ENCODE measurements at regions not wholly inside any gene's neighbourhood (a gene's known extent, or its start where the extent isn't known, plus 50 kb on each side); places are given as distances from the start of the nearest gene placed in this dataset.

DNA sequence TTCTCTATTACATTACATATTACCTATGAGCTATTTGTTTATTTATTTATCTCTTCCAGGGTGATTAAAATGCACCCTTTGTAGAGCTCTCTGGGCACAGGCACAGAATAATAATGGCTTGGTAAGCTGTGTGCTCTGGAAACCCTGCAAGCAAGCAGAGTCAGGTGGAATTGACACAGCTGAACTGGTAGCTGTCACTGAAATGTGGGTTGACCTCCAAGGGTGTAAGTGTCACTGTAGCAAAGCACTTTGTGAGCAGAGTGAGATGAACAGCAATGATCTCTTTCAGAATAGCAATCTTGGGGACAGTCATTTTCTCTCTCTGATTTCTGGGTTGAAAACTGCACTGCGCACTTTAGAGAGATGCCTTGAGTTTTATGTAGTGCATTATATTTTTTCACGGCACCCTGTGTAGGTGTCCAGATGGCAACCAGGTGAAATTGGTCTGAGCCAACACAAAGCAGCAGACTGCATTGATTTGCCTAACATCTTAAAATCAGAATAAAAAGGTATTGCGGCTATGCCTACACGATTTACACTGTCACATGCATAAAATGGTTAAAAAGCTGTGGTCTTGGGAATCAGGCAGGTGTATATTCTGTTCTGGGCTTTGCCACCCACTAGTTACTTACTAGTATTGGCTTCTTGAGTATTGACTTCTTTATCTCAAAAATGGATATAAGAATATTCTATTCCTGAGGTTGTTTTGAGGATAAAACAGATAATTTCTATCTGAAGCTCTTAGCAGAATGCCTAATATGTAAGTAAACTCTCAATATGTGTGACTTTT lies 450.3 kb downstream of the RAPGEF2 start:
- TF ChIP-seq GATA2 (IDR thresholded peaks at IDR 0.05; ENCODE audit: low read depth, low read length) (no peak), GATA3 (IDR thresholded peaks at IDR 0.05; ENCODE audit: low read depth, low read length) (no peak)
